ENCODE measurements at regions not wholly inside any gene's neighbourhood (a gene's known extent, or its start where the extent isn't known, plus 50 kb on each side); places are given as distances from the start of the nearest gene placed in this dataset.
"Not testable (repeated sequence)": the region's sequence is repeated elsewhere in the genome, so short reads cannot be mapped to it uniquely, and the experiment has no call there.

- H3K27me3 ChIP-seq: no peaks in the 10 kb centered on the region
- 75 to 86% (median 80%) methylated on average over 4 of the region's 4 CpGs for WGBS, 4 donors
- intact Hi-C loops (cut with DNase I): no loop called here
- no peak overlapping the region for H3K27ac ChIP-seq
- H3K36me3 ChIP-seq: no peaks in the 10 kb centered on the region
- TF ChIP-seq CTCF (IDR thresholded peaks at IDR 0.05) (no peak), POLR2A (IDR thresholded peaks at IDR 0.05) (no peak)
- no peak for DNase-seq
- H3K4me3 ChIP-seq: no peak overlapping the region
- no peaks in the 10 kb centered on the region for H3K9me3 ChIP-seq
- H3K4me1 ChIP-seq: no peaks in the 10 kb centered on the region
- ATAC-seq: no peak
Measured at GRCh38 chr4:177989503-177990201, 547.4 kb upstream of the AGA start.

- TF ChIP-seq POLR2A (IDR thresholded peaks at IDR 0.05): no peak
- no peak for TF ChIP-seq CTCF (IDR thresholded peaks at IDR 0.05)
- 77 to 83% (median 81%) methylated on average over 5 of the region's 5 CpGs for WGBS, 4 donors
- DNase-seq (no peak), ATAC-seq (no peak)
- Histone ChIP-seq H3K27me3 (no peaks in the 10 kb centered on the region), H3K27ac (no peak overlapping the region), H3K4me3 (no peak overlapping the region), H3K4me1 (no peaks in the 10 kb centered on the region), H3K36me3 (no peaks in the 10 kb centered on the region), H3K9me3 (peaks cover 0 to 16% (median 0%) of the 10 kb centered on the region in 12 donors)
- intact Hi-C loops (cut with DNase I): no loop called here
Measured at GRCh38 chr4:178003098-178003657, 560.9 kb upstream of the AGA start.

GRCh38 chr4:178010596-178010995, 568.4 kb upstream of the AGA start:
- intact Hi-C loops (cut with DNase I): no loop called here
- Histone ChIP-seq H3K36me3 (no peaks in the 10 kb centered on the region), H3K27me3 (no peaks in the 10 kb centered on the region), H3K27ac (no peak overlapping the region), H3K4me1 (no peaks in the 10 kb centered on the region), H3K4me3 (no peak overlapping the region), H3K9me3 (peaks cover 0 to 18% (median 0%) of the 10 kb centered on the region in 12 donors)
- ATAC-seq (no peak), DNase-seq (no peak)
- WGBS, 4 donors: 62 to 71% (median 64%) methylated on average over 3 of the region's 3 CpGs
- TF ChIP-seq POLR2A (IDR thresholded peaks at IDR 0.05): no peak
- TF ChIP-seq CTCF (IDR thresholded peaks at IDR 0.05): no peak

- H3K4me3 ChIP-seq; H3K9me3 ChIP-seq; H3K27ac ChIP-seq; ATAC-seq; H3K4me1 ChIP-seq; DNase-seq; H3K36me3 ChIP-seq; intact Hi-C loops (cut with DNase I); H3K27me3 ChIP-seq: not testable (repeated sequence)
- 87 to 97% (median 92%) methylated on average over 26 to 27 of the region's 27 CpGs for WGBS, 4 donors
Measured at GRCh38 chr4:178015046-178015445, 572.8 kb upstream of the AGA start.

Data from heart left ventricle (tissue), 16 donors.